ENCODE measurements at regions not wholly inside any gene's neighbourhood (a gene's known extent, or its start where the extent isn't known, plus 50 kb on each side); places are given as distances from the start of the nearest gene placed in this dataset.

DNA sequence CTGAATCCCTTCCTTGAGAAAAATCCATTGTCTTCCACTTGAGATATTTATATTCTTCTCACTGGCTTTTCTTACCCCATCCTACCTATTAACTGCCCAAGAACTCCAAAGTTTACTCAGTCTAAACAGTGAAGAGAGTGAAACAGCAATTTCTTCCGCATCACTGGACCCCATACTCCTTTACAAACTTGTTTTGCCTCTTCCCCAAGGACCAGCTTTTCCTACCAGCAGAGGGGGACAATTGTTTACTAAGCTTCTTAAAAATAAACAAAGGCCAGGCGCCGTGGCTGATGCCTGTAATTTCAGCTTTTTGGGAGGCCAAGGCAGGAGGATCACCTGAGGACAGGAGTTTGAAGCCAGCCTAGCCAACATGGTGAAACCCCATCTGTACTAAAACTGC, 52.0 kb downstream of the LRATD1 start:
- TF ChIP-seq, protein P1, sequence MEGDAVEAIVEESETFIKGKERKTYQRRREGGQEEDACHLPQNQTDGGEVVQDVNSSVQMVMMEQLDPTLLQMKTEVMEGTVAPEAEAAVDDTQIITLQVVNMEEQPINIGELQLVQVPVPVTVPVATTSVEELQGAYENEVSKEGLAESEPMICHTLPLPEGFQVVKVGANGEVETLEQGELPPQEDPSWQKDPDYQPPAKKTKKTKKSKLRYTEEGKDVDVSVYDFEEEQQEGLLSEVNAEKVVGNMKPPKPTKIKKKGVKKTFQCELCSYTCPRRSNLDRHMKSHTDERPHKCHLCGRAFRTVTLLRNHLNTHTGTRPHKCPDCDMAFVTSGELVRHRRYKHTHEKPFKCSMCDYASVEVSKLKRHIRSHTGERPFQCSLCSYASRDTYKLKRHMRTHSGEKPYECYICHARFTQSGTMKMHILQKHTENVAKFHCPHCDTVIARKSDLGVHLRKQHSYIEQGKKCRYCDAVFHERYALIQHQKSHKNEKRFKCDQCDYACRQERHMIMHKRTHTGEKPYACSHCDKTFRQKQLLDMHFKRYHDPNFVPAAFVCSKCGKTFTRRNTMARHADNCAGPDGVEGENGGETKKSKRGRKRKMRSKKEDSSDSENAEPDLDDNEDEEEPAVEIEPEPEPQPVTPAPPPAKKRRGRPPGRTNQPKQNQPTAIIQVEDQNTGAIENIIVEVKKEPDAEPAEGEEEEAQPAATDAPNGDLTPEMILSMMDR (IDR thresholded peaks at IDR 0.05), result no peak
- H3K27me3 ChIP-seq (ENCODE audit: low read depth), result no peaks in the 10 kb centered on the region
- DNase-seq (no peak), ATAC-seq (no peak)
- no peak overlapping the region for H3K27ac ChIP-seq
- intact Hi-C loops (cut with DNase I), result no loop called here
- H3K9me3 ChIP-seq, result no peaks in the 10 kb centered on the region
- H3K4me3 ChIP-seq, result no peak overlapping the region
- no peaks in the 10 kb centered on the region for H3K36me3 ChIP-seq
- no peaks in the 10 kb centered on the region for H3K4me1 ChIP-seq

DNA sequence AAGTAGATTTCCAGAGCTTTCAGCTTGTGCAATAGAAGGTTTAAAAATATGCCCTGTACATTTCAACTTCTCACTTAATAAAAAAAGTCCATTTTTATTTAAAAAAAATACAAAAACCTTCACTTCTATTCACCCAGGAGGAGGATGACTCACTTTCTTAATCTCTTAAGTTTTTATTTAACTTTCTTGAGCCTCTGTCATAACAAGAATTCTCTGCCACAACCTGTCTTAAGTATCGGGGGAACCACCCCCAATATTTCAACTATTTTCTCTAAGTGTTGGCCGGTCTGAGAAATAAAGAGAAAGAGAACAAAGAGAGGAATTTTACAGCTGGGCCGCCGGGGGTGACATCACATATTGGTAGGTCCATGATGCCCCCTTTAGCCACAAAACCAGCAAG, 58.4 kb downstream of the LRATD1 start:
- TF ChIP-seq, protein P1 (IDR thresholded peaks at IDR 0.05), result no peak
- no peaks in the 10 kb centered on the region for H3K4me1 ChIP-seq
- H3K36me3 ChIP-seq, result no peaks in the 10 kb centered on the region
- ATAC-seq (no peak), DNase-seq (no peak)
- H3K4me3 ChIP-seq, result no peak overlapping the region
- no peaks in the 10 kb centered on the region for H3K27me3 ChIP-seq (ENCODE audit: low read depth)
- intact Hi-C loops (cut with DNase I), result no loop called here
- no peak overlapping the region for H3K27ac ChIP-seq
- H3K9me3 ChIP-seq, result no peaks in the 10 kb centered on the region

DNA sequence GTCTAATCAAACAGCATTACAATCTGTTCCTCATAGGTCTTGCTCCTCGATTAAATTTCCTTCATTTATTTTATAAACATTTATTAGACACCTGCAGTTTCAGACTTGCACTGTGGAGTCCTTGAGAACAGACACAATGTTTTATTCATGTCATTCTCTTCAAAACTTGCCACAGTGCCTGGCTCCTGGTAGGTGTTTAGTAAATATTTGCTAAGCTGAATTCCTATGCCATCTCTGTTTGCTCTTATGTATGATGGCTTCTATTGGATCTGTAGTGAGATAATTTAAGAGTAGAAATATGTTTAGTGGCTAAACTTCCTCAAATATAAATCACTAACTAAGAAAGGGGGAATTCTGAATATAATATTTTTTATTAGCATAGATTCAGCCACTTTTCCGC, 61.4 kb downstream of the LRATD1 start:
- TF ChIP-seq, protein P1 (IDR thresholded peaks at IDR 0.05), result no peak
- DNase-seq, result no peak

DNA sequence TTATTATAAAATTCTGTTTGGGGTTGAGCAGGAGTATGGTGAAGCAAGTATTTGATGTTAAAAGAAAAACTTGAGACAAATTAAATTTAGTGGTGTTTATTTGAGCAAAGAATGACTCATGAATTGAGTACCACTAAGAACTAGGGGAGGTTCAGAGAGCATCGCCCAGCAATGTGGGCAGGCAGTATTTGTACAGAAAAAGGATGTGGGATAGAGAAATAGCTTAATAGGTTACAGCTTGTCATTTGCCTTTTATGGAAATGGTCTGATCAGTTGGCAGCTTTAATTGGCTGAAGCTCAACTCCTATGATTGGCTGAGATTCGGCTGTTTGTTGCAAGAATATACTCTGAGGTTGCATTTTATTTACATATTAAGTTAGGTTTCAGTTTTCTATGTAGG, 68.2 kb downstream of the LRATD1 start:
- H3K4me1 ChIP-seq, result no peaks in the 10 kb centered on the region
- intact Hi-C loops (cut with DNase I), result no loop called here
- no peak overlapping the region for H3K27ac ChIP-seq
- H3K9me3 ChIP-seq, result no peaks in the 10 kb centered on the region
- TF ChIP-seq, protein P1 (IDR thresholded peaks at IDR 0.05), result no peak
- no peaks in the 10 kb centered on the region for H3K36me3 ChIP-seq
- no peak overlapping the region for H3K4me3 ChIP-seq
- H3K27me3 ChIP-seq (ENCODE audit: low read depth), result no peaks in the 10 kb centered on the region
- ATAC-seq (no peak), DNase-seq (no peak)

More for the DNA sequence above, 61.4 kb downstream of the LRATD1 start:
- Histone ChIP-seq H3K36me3 (no peaks in the 10 kb centered on the region), H3K4me1 (no peaks in the 10 kb centered on the region), H3K9me3 (no peaks in the 10 kb centered on the region), H3K27ac (no peak overlapping the region), H3K4me3 (no peak overlapping the region), H3K27me3 (ENCODE audit: low read depth) (no peaks in the 10 kb centered on the region)
- ATAC-seq, result no peak
- intact Hi-C loops (cut with DNase I), result no loop called here

DNA sequence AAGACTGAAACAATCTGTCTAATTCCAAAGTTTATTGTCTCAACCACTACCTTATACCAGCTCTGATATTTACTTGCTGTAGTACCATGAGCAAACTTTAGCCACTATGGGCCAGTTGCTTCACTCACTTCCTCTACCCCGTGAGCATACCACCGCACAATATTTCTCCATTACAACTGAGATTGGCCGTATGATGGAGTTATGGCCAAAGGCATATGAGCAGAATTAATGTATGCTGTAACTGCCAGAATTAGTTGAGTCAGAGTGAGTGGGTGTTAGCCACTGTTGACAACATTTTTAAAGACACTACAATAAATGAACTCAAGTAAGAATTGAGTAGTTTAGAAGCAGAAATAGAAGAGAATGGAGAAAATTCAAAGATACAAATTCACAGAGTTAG, 69.7 kb downstream of the LRATD1 start:
- no peaks in the 10 kb centered on the region for H3K9me3 ChIP-seq
- ATAC-seq (no peak), DNase-seq (no peak)
- H3K27me3 ChIP-seq (ENCODE audit: low read depth), result no peaks in the 10 kb centered on the region
- no peaks in the 10 kb centered on the region for H3K4me1 ChIP-seq
- TF ChIP-seq, protein P1 (IDR thresholded peaks at IDR 0.05), result no peak
- H3K4me3 ChIP-seq, result no peak overlapping the region
- intact Hi-C loops (cut with DNase I), result no loop called here
- H3K36me3 ChIP-seq, result no peaks in the 10 kb centered on the region
- no peak overlapping the region for H3K27ac ChIP-seq

DNA sequence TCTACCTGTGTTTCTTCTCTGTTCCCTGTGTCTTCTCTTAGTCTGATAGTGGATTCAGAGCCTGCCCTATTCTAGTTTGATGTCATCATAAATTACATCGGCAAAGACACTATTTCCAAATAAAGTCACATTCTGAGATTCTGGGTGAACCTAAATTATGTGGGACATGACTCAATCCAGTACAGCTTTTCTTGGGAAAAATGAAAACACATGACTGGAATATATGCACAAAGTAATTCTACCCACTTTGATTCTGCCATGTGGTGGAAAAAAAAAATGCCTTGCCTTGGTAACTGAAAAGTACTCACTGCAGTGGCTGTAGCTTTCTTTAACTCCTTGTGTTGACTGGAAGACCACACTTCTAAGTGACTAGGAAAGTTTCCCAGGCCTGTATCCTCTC, 73.7 kb downstream of the LRATD1 start:
- TF ChIP-seq, protein P1 (IDR thresholded peaks at IDR 0.05), result no peak
- Histone ChIP-seq H3K9me3 (no peaks in the 10 kb centered on the region), H3K27me3 (ENCODE audit: low read depth) (no peaks in the 10 kb centered on the region), H3K4me1 (no peaks in the 10 kb centered on the region), H3K36me3 (no peaks in the 10 kb centered on the region), H3K27ac (no peak overlapping the region), H3K4me3 (no peak overlapping the region)
- ATAC-seq (no peak), DNase-seq (no peak)
- intact Hi-C loops (cut with DNase I), result no loop called here

All from lower lobe of right lung (tissue), 2 donors.